Keratinocyte (primary cell): ENCODE measurements at regions not wholly inside any gene's neighbourhood (a gene's known extent, or its start where the extent isn't known, plus 50 kb on each side); places are given as distances from the start of the nearest gene placed in this dataset.

Source experiments
- DNase-seq: peaks from one replicate; pipeline ENCODE4 v3.0.0-alpha.2; 2011; ENCODE audit warnings: low read depth, missing footprints, low spot score
- FAIRE-seq: peaks from 2 replicates; lab custom pipeline; 2011; peaks lifted over from hg19 to GRCh38; lab: Jason Lieb, UNC
- H2AFZ ChIP-seq: 2 replicates; pipeline ENCODE4 v1.6.0; 2012; ENCODE audit warnings: low read length, control low read depth, inconsistent platforms; ENCODE audit not compliant: control insufficient read depth
- H3K27ac ChIP-seq: 2 replicates; pipeline ENCODE4 v1.5.1; 2011; ENCODE audit warnings: low read length; ENCODE audit not compliant: control insufficient read depth, insufficient read depth
- H3K27me3 ChIP-seq: 3 replicates; pipeline ENCODE4 v1.6.0; 2011; ENCODE audit warnings: low read length; ENCODE audit not compliant: control insufficient read depth, insufficient read depth; ENCODE audit errors: extremely low read depth
- H3K36me3 ChIP-seq, 2 experiments: 2 replicates in 1 of 2; 3 replicates in 1 of 2; pipeline ENCODE4 v1.5.1; 2011; ENCODE audit warnings: low read length in 2 of 2, mild to moderate bottlenecking in 1 of 2; ENCODE audit not compliant: control insufficient read depth in 2 of 2, insufficient read depth in 2 of 2; ENCODE audit errors: extremely low read depth in 1 of 2
- H3K4me1 ChIP-seq: 3 replicates; pipeline ENCODE4 v1.5.1; 2011; ENCODE audit warnings: low read length; ENCODE audit not compliant: control insufficient read depth, insufficient read depth; ENCODE audit errors: extremely low read depth
- H3K4me2 ChIP-seq: 3 replicates; pipeline ENCODE4 v1.6.0; 2011; ENCODE audit warnings: low read depth, low read length; ENCODE audit not compliant: control insufficient read depth, insufficient read depth; ENCODE audit errors: extremely low read depth
- H3K4me3 ChIP-seq, 3 experiments: fragments of 200-600 bp in 1 of 3; sonication (generic) in 1 of 3; 2 replicates in 2 of 3; 3 replicates in 1 of 3; pipeline ENCODE4 v1.5.1; 2011 to 2016; ENCODE audit warnings: low read length in 3 of 3, mild to moderate bottlenecking in 3 of 3, control low read depth in 2 of 3, inconsistent platforms in 1 of 3, low read depth in 1 of 3, mixed read lengths in 1 of 3, mixed run types in 1 of 3, moderate library complexity in 1 of 3; ENCODE audit not compliant: control insufficient read depth in 2 of 3, insufficient read depth in 2 of 3; ENCODE audit errors: extremely low read depth in 1 of 3
- H3K79me2 ChIP-seq: 2 replicates; pipeline ENCODE4 v1.6.0; 2012; ENCODE audit warnings: low read length; ENCODE audit not compliant: control insufficient read depth, insufficient read depth
- H3K9ac ChIP-seq: 3 replicates; pipeline ENCODE4 v1.6.0; 2011; ENCODE audit warnings: low read length; ENCODE audit not compliant: control insufficient read depth, insufficient read depth; ENCODE audit errors: extremely low read depth
- H3K9me1 ChIP-seq: 3 replicates; pipeline ENCODE4 v1.6.0; 2011; ENCODE audit warnings: low read length; ENCODE audit not compliant: control insufficient read depth, insufficient read depth; ENCODE audit errors: extremely low read depth
- H3K9me3 ChIP-seq: 2 replicates; pipeline ENCODE4 v1.5.1; 2012; ENCODE audit warnings: low read depth, low read length; ENCODE audit not compliant: control insufficient read depth
- H4K20me1 ChIP-seq: 3 replicates; pipeline ENCODE4 v1.6.0; 2011; ENCODE audit warnings: low read length; ENCODE audit not compliant: control insufficient read depth, insufficient read depth; ENCODE audit errors: extremely low read depth
- EZH2 ChIP-seq: IDR thresholded peaks from one replicate; pipeline ENCODE4 v1.6.1; 2012; ENCODE audit warnings: inconsistent platforms, mild to moderate bottlenecking, low read length, moderate library complexity
- dilution Hi-C: fragments of 300-500 bp; cut with MboI; formaldehyde crosslinking; loops from one replicate; pipeline ENCODE4 v1.7.0; 2020; ENCODE audit warnings: low sequenced_read_pairs; ENCODE audit not compliant: extremely low pct_ligation_motif_present
- TF ChIP-seq, protein P1 (sequence below), 3 experiments: IDR thresholded peaks in 1 of 3; conservative IDR thresholded peaks in 1 of 3; optimal IDR thresholded peaks in 1 of 3; 2 replicates in 2 of 3; 3 replicates in 1 of 3; pipeline versions ENCODE3 to v1.5.1; 2011; ENCODE audit warnings: low read length in 3 of 3, mild to moderate bottlenecking in 3 of 3, moderate library complexity in 2 of 3, control low read depth in 1 of 3, inconsistent platforms in 1 of 3; ENCODE audit not compliant: insufficient read depth in 2 of 3; ENCODE audit errors: extremely low read depth in 1 of 3

GRCh38 chr17:73723317-73723716 is 79.1 kb upstream of the SDK2 start:
- dilution Hi-C loops: no loop called here
- H3K9me3 ChIP-seq: no peaks in the 10 kb centered on the region
- FAIRE-seq (no peak), DNase-seq (no peak)
- H3K27me3 ChIP-seq: no peaks in the 10 kb centered on the region
- no peak overlapping the region for H3K4me3 ChIP-seq
- H3K79me2 ChIP-seq: no peaks in the 10 kb centered on the region
- H3K36me3 ChIP-seq: no peaks in the 10 kb centered on the region
- H2AFZ ChIP-seq: no peak overlapping the region
- TF ChIP-seq, protein P1, sequence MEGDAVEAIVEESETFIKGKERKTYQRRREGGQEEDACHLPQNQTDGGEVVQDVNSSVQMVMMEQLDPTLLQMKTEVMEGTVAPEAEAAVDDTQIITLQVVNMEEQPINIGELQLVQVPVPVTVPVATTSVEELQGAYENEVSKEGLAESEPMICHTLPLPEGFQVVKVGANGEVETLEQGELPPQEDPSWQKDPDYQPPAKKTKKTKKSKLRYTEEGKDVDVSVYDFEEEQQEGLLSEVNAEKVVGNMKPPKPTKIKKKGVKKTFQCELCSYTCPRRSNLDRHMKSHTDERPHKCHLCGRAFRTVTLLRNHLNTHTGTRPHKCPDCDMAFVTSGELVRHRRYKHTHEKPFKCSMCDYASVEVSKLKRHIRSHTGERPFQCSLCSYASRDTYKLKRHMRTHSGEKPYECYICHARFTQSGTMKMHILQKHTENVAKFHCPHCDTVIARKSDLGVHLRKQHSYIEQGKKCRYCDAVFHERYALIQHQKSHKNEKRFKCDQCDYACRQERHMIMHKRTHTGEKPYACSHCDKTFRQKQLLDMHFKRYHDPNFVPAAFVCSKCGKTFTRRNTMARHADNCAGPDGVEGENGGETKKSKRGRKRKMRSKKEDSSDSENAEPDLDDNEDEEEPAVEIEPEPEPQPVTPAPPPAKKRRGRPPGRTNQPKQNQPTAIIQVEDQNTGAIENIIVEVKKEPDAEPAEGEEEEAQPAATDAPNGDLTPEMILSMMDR (optimal IDR thresholded peaks at IDR 0.05 in 1 of 3, IDR thresholded peaks at IDR 0.05 in 1 of 3, conservative IDR thresholded peaks at IDR 0.05 in 1 of 3; ENCODE audit: extremely low read depth in 1 of 3, insufficient read depth in 2 of 3, low read length in 3 of 3): no peak
- TF ChIP-seq EZH2: no peak
- no peak overlapping the region for H3K9ac ChIP-seq
- no peaks in the 10 kb centered on the region for H3K9me1 ChIP-seq
- no peaks in the 10 kb centered on the region for H3K4me1 ChIP-seq
- H3K27ac ChIP-seq: no peak overlapping the region
- H4K20me1 ChIP-seq: no peaks in the 10 kb centered on the region
- H3K4me2 ChIP-seq: no peak overlapping the region

DNA sequence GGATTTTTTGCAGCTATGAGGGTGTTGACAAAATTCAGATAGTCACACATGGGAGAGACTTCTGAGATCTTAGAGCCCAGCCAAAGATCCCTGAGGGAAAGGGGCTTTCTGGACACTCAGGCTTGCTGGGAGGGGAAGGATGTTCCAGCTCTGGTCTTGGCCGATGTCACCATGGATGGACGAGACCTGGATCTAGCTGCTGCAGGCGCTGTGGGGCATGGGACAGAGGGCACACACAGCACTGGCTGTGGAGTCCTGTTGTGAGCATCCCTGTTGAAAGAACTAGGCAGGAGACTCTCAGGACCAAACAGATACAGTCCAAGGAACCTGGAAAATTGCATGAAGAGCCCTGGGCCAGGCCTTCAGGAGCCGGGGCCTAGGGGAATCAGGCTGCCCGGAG is 80.1 kb upstream of the SDK2 start:
- no peaks in the 10 kb centered on the region for H4K20me1 ChIP-seq
- dilution Hi-C loops: no loop called here
- no peaks in the 10 kb centered on the region for H3K36me3 ChIP-seq
- no peak overlapping the region for H3K4me3 ChIP-seq
- no peak overlapping the region for H3K9ac ChIP-seq
- no peaks in the 10 kb centered on the region for H3K79me2 ChIP-seq
- no peak overlapping the region for H2AFZ ChIP-seq
- no peak for DNase-seq
- H3K4me2 ChIP-seq: no peak overlapping the region
- H3K9me3 ChIP-seq: no peaks in the 10 kb centered on the region
- no peak overlapping the region for H3K27ac ChIP-seq
- H3K4me1 ChIP-seq: no peaks in the 10 kb centered on the region
- H3K9me1 ChIP-seq: no peaks in the 10 kb centered on the region
- TF ChIP-seq, protein P1 (optimal IDR thresholded peaks at IDR 0.05 in 1 of 3, IDR thresholded peaks at IDR 0.05 in 1 of 3, conservative IDR thresholded peaks at IDR 0.05 in 1 of 3; ENCODE audit: extremely low read depth in 1 of 3, insufficient read depth in 2 of 3, low read length in 3 of 3): no peak
- no peak for TF ChIP-seq EZH2
- no peaks in the 10 kb centered on the region for H3K27me3 ChIP-seq
- FAIRE-seq: no peak
